D721Med (cell line): ENCODE measurements at regions not wholly inside any gene's neighbourhood (a gene's known extent, or its start where the extent isn't known, plus 50 kb on each side); places are given as distances from the start of the nearest gene placed in this dataset.

Experiments
- DNase-seq: peaks from one replicate; pipeline ENCODE4 v3.0.0; 2011; ENCODE audit warnings: low spot score; ENCODE audit not compliant: insufficient read length
- FAIRE-seq: peaks from 2 replicates; lab custom pipeline; 2011; peaks lifted over from hg19 to GRCh38; lab: Jason Lieb, UNC
- TF ChIP-seq, protein P1 (sequence below): IDR thresholded peaks from 2 replicates; pipeline ENCODE4 v1.5.1; 2012; ENCODE audit warnings: mild to moderate bottlenecking, control low read depth; ENCODE audit not compliant: insufficient read depth; ENCODE audit errors: missing control alignments

DNA sequence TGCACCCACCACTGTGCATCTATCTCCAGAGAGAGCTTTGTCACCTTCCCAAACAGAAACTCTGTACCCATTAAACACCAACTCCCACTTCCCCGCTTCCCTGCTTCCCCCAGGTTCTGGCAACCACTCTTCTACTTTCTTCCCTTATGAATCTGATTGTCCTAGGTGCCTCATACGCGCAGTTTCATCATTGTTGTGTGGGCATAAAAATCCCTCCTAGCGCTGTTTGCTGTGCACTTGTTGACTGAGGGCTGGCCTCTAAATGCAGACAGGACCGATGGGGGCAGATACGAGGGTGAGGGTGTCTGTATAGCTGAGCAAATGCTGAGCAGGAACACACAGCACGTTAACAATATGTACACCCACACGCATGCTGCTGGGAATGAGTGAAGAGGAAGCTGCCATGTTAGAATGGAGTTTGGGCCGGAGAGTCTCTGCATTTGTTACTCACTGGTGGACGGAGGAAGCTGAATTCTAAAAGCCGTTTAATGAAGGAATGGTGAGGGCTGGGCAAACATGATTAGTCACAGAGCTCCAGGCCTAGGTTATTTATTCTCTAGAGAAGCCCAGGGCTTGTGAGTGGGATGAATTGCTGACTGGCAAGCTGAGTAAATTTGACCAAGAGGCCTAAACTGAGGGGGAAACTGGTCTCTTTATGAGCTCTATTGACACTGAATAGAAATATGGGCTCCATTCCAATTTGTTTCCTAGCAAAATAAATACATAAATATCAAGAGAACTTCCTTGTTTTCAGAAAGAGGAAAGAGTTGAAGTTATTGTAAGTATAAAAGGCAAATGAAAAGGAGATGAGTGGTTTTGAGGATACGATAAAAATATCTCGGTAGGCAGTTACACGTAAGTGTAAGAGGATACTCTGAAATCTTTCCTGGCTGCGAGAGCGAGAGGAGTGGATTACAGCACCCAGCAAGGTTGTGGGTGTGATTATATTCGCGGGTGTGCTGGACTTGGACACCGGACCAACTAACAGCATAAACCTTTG, 95.9 kb upstream of the RPS6KA3 start:
- DNase-seq (no peak), FAIRE-seq (no peak)
- TF ChIP-seq, protein P1, sequence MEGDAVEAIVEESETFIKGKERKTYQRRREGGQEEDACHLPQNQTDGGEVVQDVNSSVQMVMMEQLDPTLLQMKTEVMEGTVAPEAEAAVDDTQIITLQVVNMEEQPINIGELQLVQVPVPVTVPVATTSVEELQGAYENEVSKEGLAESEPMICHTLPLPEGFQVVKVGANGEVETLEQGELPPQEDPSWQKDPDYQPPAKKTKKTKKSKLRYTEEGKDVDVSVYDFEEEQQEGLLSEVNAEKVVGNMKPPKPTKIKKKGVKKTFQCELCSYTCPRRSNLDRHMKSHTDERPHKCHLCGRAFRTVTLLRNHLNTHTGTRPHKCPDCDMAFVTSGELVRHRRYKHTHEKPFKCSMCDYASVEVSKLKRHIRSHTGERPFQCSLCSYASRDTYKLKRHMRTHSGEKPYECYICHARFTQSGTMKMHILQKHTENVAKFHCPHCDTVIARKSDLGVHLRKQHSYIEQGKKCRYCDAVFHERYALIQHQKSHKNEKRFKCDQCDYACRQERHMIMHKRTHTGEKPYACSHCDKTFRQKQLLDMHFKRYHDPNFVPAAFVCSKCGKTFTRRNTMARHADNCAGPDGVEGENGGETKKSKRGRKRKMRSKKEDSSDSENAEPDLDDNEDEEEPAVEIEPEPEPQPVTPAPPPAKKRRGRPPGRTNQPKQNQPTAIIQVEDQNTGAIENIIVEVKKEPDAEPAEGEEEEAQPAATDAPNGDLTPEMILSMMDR = no peak

DNA sequence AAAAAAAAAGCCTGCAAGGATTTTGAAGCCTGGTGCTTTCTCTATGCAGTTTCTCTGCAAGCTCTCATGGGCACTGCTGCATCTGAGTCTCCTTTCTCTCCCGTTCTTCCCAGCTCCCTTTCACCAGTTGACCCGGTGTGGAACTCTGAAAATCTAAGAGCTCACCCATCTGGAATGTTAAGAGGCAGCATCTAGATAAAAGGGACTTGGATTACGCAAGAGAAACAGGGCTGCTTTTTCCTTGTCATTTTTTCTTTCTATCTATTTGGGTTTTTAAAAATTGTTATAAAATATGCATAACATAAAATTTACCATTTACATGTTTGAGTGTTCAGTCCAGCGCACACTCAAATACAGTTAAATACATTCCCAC, 95.2 kb upstream of the RPS6KA3 start:
- no peak for FAIRE-seq
- TF ChIP-seq, protein P1 = no peak
- no peak for DNase-seq

DNA sequence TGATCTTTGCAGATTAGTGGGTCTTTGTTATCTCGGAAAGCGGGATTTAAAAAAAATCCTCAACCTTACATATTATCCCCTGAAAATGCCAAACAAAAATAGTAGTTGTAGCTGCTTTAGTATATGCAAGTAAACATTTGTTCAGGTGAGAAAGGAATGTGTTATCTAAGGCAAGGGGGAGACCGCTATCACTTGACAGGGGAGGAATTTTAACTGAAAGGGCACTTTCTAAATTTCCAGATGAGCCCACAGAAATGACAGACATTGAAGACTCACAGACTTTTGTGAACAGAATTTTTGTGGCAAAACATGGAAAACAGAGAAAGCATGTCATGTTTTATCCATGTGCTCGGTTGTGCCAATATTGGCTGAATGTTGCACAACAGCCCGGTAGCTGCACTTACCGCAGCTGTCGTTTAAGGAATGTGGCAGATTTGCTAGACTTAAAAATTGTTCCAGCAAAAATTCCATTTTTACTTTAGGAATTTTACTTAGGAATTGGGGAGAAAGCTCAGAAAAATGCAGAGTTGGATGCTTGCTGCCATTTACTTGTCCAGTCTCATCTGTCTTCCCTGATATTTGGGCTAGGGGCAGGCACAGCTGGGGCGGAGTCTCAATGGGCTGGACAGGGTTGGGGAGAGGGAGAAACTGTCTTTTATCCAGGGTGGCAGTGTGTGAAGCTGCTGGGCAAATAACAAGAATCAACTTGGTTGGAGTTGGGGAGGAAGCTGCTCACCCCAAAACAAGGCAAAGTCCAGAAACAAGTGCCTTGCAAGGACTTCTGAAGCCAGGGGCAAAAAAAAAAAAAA, 94.6 kb upstream of the RPS6KA3 start:
- FAIRE-seq (no peak), DNase-seq (no peak)
- TF ChIP-seq, protein P1 = no peak

DNA sequence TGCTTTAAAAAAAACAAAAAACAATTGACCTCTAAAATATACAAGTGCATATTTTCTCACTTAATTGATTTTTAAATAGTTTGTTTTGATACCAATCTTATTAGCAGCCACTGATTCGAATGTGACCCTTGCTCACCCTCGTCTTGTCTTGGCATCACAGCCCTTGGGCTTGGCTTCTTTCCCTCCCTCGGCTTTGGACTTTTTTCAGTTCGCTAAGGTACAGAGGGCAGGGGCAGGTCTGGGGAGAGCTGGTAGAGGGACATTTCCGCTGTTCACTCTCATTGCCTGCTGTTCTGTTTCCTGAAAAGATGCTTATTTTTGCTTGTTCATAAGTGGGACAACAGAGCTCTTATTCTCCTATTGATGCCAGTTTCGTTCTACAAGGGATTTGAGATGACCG, 88.5 kb upstream of the RPS6KA3 start:
- DNase-seq = no peak
- TF ChIP-seq, protein P1 = no peak
- FAIRE-seq = no peak

DNA sequence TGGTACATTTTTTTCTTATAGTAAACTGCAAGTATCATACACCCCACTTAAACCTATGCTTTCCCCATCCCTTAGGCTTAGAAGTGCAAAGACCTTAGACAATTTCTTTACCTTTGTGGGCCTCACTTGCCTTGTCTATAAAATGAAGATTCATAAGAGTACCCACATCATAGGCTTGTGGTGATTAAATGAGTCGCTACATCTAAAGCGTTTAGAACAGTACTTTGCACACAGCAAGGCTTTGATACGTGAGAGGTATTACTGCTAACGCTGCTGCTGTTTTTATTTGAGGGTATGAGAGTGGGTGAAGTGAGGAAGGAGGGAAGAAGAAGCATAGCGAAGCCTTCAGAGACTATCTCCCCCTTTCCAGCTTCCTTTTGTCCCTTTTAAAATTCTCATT, 87.8 kb upstream of the RPS6KA3 start:
- DNase-seq (no peak), FAIRE-seq (no peak)
- TF ChIP-seq, protein P1 = no peak

DNA sequence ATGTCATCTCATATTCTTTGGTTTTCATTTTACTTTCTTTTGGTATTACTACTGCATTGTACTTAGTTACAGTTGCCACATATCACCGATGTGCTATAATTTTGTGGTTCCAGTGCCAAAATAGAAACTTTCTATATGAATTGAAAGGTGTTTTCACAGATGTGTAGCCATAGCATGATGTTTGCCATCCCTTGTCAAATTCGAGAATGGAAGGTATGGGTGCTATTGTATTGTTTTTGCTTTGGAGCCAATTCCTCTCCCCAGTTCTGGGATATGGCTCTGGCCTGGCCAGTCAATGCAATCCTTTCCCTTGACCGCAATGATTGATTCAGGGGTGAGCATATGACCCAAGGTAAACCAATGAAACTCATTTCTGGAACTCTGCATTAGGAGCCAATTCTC, 86.2 kb upstream of the RPS6KA3 start:
- TF ChIP-seq, protein P1 = no peak
- DNase-seq (no peak), FAIRE-seq (no peak)

DNA sequence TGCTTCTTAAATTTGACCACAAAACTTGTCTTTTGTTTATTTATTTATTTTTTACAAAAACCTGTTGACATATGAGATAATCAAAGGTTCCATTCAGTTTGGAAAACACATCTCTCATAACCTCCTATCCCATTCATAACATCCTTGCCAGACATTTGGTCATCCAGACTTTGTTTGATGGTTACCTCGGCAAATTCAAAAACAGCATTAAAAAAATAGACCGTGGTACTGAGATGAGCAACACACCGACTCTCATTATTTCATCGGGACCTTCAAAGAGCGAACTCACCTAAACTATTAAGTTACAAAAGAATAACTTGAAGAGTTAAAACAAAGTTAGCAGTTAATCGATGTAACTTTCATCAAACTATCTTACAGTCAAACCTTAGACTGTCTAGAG, 85.8 kb upstream of the RPS6KA3 start:
- DNase-seq = no peak
- no peak for FAIRE-seq
- TF ChIP-seq, protein P1 = no peak
